ENCODE measurements at regions not wholly inside any gene's neighbourhood (a gene's known extent, or its start where the extent isn't known, plus 50 kb on each side); places are given as distances from the start of the nearest gene placed in this dataset.

GRCh38 chr4:11597506-11597905 is 168.8 kb upstream of the HS3ST1 start (continued):
- TF ChIP-seq ZNF280D (CRISPR knock-in tag; IDR thresholded peaks at IDR 0.05) (no peak), TBX2 (CRISPR knock-in tag; IDR thresholded peaks at IDR 0.05; ENCODE audit: borderline replicate concordance) (no peak), SYNCRIP (IDR thresholded peaks at IDR 0.05; ENCODE audit: insufficient read depth, low read depth, low read length) (no peak), BHLHE40 (IDR thresholded peaks at IDR 0.05; ENCODE audit: low read length) (no peak), ZNF569 (CRISPR knock-in tag; IDR thresholded peaks at IDR 0.05; ENCODE audit: borderline replicate concordance) (no peak), MLLT10 (CRISPR knock-in tag; IDR thresholded peaks at IDR 0.05) (no peak), GFI1 (CRISPR knock-in tag; IDR thresholded peaks at IDR 0.05; ENCODE audit: borderline replicate concordance) (no peak)
- TF ChIP-seq, protein P1, sequence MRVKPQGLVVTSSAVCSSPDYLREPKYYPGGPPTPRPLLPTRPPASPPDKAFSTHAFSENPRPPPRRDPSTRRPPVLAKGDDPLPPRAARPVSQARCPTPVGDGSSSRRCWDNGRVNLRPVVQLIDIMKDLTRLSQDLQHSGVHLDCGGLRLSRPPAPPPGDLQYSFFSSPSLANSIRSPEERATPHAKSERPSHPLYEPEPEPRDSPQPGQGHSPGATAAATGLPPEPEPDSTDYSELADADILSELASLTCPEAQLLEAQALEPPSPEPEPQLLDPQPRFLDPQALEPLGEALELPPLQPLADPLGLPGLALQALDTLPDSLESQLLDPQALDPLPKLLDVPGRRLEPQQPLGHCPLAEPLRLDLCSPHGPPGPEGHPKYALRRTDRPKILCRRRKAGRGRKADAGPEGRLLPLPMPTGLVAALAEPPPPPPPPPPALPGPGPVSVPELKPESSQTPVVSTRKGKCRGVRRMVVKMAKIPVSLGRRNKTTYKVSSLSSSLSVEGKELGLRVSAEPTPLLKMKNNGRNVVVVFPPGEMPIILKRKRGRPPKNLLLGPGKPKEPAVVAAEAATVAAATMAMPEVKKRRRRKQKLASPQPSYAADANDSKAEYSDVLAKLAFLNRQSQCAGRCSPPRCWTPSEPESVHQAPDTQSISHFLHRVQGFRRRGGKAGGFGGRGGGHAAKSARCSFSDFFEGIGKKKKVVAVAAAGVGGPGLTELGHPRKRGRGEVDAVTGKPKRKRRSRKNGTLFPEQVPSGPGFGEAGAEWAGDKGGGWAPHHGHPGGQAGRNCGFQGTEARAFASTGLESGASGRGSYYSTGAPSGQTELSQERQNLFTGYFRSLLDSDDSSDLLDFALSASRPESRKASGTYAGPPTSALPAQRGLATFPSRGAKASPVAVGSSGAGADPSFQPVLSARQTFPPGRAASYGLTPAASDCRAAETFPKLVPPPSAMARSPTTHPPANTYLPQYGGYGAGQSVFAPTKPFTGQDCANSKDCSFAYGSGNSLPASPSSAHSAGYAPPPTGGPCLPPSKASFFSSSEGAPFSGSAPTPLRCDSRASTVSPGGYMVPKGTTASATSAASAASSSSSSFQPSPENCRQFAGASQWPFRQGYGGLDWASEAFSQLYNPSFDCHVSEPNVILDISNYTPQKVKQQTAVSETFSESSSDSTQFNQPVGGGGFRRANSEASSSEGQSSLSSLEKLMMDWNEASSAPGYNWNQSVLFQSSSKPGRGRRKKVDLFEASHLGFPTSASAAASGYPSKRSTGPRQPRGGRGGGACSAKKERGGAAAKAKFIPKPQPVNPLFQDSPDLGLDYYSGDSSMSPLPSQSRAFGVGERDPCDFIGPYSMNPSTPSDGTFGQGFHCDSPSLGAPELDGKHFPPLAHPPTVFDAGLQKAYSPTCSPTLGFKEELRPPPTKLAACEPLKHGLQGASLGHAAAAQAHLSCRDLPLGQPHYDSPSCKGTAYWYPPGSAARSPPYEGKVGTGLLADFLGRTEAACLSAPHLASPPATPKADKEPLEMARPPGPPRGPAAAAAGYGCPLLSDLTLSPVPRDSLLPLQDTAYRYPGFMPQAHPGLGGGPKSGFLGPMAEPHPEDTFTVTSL (CRISPR knock-in tag; IDR thresholded peaks at IDR 0.05; ENCODE audit: borderline replicate concordance) = no peak
- TF ChIP-seq, protein P2, sequence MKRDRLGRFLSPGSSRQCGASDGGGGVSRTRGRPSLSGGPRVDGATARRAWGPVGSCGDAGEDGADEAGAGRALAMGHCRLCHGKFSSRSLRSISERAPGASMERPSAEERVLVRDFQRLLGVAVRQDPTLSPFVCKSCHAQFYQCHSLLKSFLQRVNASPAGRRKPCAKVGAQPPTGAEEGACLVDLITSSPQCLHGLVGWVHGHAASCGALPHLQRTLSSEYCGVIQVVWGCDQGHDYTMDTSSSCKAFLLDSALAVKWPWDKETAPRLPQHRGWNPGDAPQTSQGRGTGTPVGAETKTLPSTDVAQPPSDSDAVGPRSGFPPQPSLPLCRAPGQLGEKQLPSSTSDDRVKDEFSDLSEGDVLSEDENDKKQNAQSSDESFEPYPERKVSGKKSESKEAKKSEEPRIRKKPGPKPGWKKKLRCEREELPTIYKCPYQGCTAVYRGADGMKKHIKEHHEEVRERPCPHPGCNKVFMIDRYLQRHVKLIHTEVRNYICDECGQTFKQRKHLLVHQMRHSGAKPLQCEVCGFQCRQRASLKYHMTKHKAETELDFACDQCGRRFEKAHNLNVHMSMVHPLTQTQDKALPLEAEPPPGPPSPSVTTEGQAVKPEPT (CRISPR knock-in tag; IDR thresholded peaks at IDR 0.05; ENCODE audit: low read depth) = no peak

Measured in HepG2 (cell line).